ENCODE measurements at regions not wholly inside any gene's neighbourhood (a gene's known extent, or its start where the extent isn't known, plus 50 kb on each side); places are given as distances from the start of the nearest gene placed in this dataset.
A peak's percentile ranks its signal among the peaks of the same experiment; 100 is the strongest.

- DNase-seq (ENCODE audit: low read depth), result no peak
- in situ Hi-C loops (cut with HindIII; ENCODE audit: low pct_unique_long_range_greater_than_20kb, low sequenced_read_pairs), result no loop called here
Observed at GRCh38 chr2:41914936-41915335, 132.9 kb upstream of the PKDCC start.

- in situ Hi-C loops (cut with HindIII; ENCODE audit: low pct_unique_long_range_greater_than_20kb, low sequenced_read_pairs), result no loop called here
- DNase-seq (ENCODE audit: low read depth), result no peak
Observed at GRCh38 chr2:41916177-41916576, 131.6 kb upstream of the PKDCC start.

- in situ Hi-C loops (cut with HindIII; ENCODE audit: low pct_unique_long_range_greater_than_20kb, low sequenced_read_pairs), result no loop called here
- DNase-seq (ENCODE audit: low read depth), result no peak
Observed at GRCh38 chr2:41917587-41917986, 130.2 kb upstream of the PKDCC start.

- in situ Hi-C loops (cut with HindIII; ENCODE audit: low pct_unique_long_range_greater_than_20kb, low sequenced_read_pairs), result no loop called here
- no peak for DNase-seq (ENCODE audit: low read depth)
Observed at GRCh38 chr2:41919135-41919534, 128.7 kb upstream of the PKDCC start.

- in situ Hi-C loops (cut with HindIII; ENCODE audit: low pct_unique_long_range_greater_than_20kb, low sequenced_read_pairs), result no loop called here
- DNase-seq (ENCODE audit: low read depth), result no peak
Observed at GRCh38 chr2:41920181-41920580, 127.6 kb upstream of the PKDCC start.

GRCh38 chr2:41920812-41921211 is 127.0 kb upstream of the PKDCC start:
- in situ Hi-C loops (cut with HindIII; ENCODE audit: low pct_unique_long_range_greater_than_20kb, low sequenced_read_pairs), result no loop called here
- no peak for DNase-seq (ENCODE audit: low read depth)

GRCh38 chr2:41922177-41922576 is 125.6 kb upstream of the PKDCC start:
- DNase-seq (ENCODE audit: low read depth), result no peak

GRCh38 chr2:41923156-41923786 is 124.5 kb upstream of the PKDCC start:
- DNase-seq (ENCODE audit: low read depth), result no peak
- in situ Hi-C loops (cut with HindIII; ENCODE audit: low pct_unique_long_range_greater_than_20kb, low sequenced_read_pairs), result no loop called here

More at GRCh38 chr2:41922177-41922576, 125.6 kb upstream of the PKDCC start:
- in situ Hi-C loops (cut with HindIII; ENCODE audit: low pct_unique_long_range_greater_than_20kb, low sequenced_read_pairs), result no loop called here

GRCh38 chr2:41924024-41924423 is 123.8 kb upstream of the PKDCC start:
- DNase-seq (ENCODE audit: low read depth), result no peak
- in situ Hi-C loops (cut with HindIII; ENCODE audit: low pct_unique_long_range_greater_than_20kb, low sequenced_read_pairs), result no loop called here

GRCh38 chr2:41924709-41925408 is 123.0 kb upstream of the PKDCC start:
- no peak for DNase-seq (ENCODE audit: low read depth)
- in situ Hi-C loops (cut with HindIII; ENCODE audit: low pct_unique_long_range_greater_than_20kb, low sequenced_read_pairs), result no loop called here

- in situ Hi-C loops (cut with HindIII; ENCODE audit: low pct_unique_long_range_greater_than_20kb, low sequenced_read_pairs), result no loop called here
- DNase-seq (ENCODE audit: low read depth), result no peak
Observed at GRCh38 chr2:41925712-41926111, 122.1 kb upstream of the PKDCC start.

GRCh38 chr2:41926614-41927580 is 120.9 kb upstream of the PKDCC start:
- in situ Hi-C loops (cut with HindIII; ENCODE audit: low pct_unique_long_range_greater_than_20kb, low sequenced_read_pairs), result no loop called here
- no peak for DNase-seq (ENCODE audit: low read depth)

- in situ Hi-C loops (cut with HindIII; ENCODE audit: low pct_unique_long_range_greater_than_20kb, low sequenced_read_pairs), result no loop called here
- no peak for DNase-seq (ENCODE audit: low read depth)
Observed at GRCh38 chr2:41927581-41928264, 120.1 kb upstream of the PKDCC start.

GRCh38 chr2:41928526-41928925 is 119.3 kb upstream of the PKDCC start:
- peak; percentile 24 for DNase-seq (ENCODE audit: low read depth)

GRCh38 chr2:41930807-41931566 is 116.8 kb upstream of the PKDCC start:
- in situ Hi-C loops (cut with HindIII; ENCODE audit: low pct_unique_long_range_greater_than_20kb, low sequenced_read_pairs), result no loop called here
- DNase-seq (ENCODE audit: low read depth), result peak; percentile 65

More at GRCh38 chr2:41928526-41928925, 119.3 kb upstream of the PKDCC start:
- in situ Hi-C loops (cut with HindIII; ENCODE audit: low pct_unique_long_range_greater_than_20kb, low sequenced_read_pairs), result no loop called here

- in situ Hi-C loops (cut with HindIII; ENCODE audit: low pct_unique_long_range_greater_than_20kb, low sequenced_read_pairs), result no loop called here
- peak; percentile 4 for DNase-seq (ENCODE audit: low read depth)
Observed at GRCh38 chr2:41932241-41933045, 115.4 kb upstream of the PKDCC start.

- in situ Hi-C loops (cut with HindIII; ENCODE audit: low pct_unique_long_range_greater_than_20kb, low sequenced_read_pairs), result no loop called here
- no peak for DNase-seq (ENCODE audit: low read depth)
Observed at GRCh38 chr2:41933046-41933420, 114.8 kb upstream of the PKDCC start.
